B cell (primary cell): ENCODE measurements at regions not wholly inside any gene's neighbourhood (a gene's known extent, or its start where the extent isn't known, plus 50 kb on each side); places are given as distances from the start of the nearest gene placed in this dataset.

Experiments used
- EZH2 ChIP-seq: IDR thresholded peaks from 2 replicates; pipeline ENCODE4 v1.6.1; 2012; ENCODE audit warnings: borderline replicate concordance, low read depth, mild to moderate bottlenecking, moderate library complexity, low read length; ENCODE audit not compliant: insufficient read depth, poor library complexity, severe bottlenecking
- TF ChIP-seq, protein P1 (sequence below): fragments of 200-600 bp; IDR thresholded peaks from one replicate; pipeline ENCODE4 v1.8.0; 2022; ENCODE audit warnings: antibody characterized with exemption, mild to moderate bottlenecking

DNA sequence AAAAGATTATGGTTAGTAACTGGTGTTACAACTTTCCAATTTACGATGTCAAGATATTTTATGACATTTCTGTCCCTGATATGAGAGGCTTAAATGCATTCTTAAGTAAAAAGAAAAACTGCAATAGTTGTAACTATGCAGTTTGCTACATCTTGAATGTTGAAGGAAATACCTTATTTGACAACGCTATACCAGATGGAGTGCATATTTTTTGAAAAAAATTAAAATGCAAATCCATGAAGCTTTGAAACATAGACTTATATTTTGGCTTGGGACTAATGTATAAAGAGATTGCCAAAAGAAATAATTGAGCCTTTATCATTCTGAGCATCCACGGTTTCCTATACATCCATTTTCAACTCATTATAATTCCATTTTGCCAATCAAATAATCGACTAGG is 579.4 kb downstream of the TAF11L14 start:
- TF ChIP-seq, protein P1, sequence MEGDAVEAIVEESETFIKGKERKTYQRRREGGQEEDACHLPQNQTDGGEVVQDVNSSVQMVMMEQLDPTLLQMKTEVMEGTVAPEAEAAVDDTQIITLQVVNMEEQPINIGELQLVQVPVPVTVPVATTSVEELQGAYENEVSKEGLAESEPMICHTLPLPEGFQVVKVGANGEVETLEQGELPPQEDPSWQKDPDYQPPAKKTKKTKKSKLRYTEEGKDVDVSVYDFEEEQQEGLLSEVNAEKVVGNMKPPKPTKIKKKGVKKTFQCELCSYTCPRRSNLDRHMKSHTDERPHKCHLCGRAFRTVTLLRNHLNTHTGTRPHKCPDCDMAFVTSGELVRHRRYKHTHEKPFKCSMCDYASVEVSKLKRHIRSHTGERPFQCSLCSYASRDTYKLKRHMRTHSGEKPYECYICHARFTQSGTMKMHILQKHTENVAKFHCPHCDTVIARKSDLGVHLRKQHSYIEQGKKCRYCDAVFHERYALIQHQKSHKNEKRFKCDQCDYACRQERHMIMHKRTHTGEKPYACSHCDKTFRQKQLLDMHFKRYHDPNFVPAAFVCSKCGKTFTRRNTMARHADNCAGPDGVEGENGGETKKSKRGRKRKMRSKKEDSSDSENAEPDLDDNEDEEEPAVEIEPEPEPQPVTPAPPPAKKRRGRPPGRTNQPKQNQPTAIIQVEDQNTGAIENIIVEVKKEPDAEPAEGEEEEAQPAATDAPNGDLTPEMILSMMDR = no peak
- TF ChIP-seq EZH2 = no peak
